PFSK-1 (cell line): ENCODE measurements at regions not wholly inside any gene's neighbourhood (a gene's known extent, or its start where the extent isn't known, plus 50 kb on each side); places are given as distances from the start of the nearest gene placed in this dataset.

Experiments
- FOXP2 ChIP-seq: optimal IDR thresholded peaks from 2 replicates; pipeline ENCODE3; 2011; ENCODE audit warnings: borderline replicate concordance, control low read depth, inconsistent platforms; ENCODE audit not compliant: insufficient read depth; ENCODE audit errors: extremely low read length, extremely low read depth
- POLR2AphosphoS5 ChIP-seq: IDR thresholded peaks from 2 replicates; pipeline ENCODE4 v1.6.1; 2012; ENCODE audit warnings: low read depth, mild to moderate bottlenecking, control low read depth, low read length, moderate library complexity
- SIN3A ChIP-seq: IDR thresholded peaks from 2 replicates; pipeline ENCODE4 v1.6.1; 2012; ENCODE audit warnings: mild to moderate bottlenecking, low read length, moderate library complexity, borderline replicate concordance; ENCODE audit not compliant: insufficient read depth
- TAF1 ChIP-seq: IDR thresholded peaks from 2 replicates; pipeline ENCODE4 v1.6.1; 2012; ENCODE audit warnings: low read length, control low read depth, borderline replicate concordance; ENCODE audit not compliant: insufficient read depth
- TF ChIP-seq, protein P1 (sequence below), 2 experiments: IDR thresholded peaks; 2 replicates each; pipeline versions ENCODE4 v1.6.1 to v1.8.0; 2011 to 2012; ENCODE audit warnings: low read depth in 2 of 2, low read length in 2 of 2, control low read depth in 1 of 2, inconsistent platforms in 1 of 2, mild to moderate bottlenecking in 1 of 2, moderate library complexity in 1 of 2; ENCODE audit not compliant: insufficient read depth in 1 of 2

DNA sequence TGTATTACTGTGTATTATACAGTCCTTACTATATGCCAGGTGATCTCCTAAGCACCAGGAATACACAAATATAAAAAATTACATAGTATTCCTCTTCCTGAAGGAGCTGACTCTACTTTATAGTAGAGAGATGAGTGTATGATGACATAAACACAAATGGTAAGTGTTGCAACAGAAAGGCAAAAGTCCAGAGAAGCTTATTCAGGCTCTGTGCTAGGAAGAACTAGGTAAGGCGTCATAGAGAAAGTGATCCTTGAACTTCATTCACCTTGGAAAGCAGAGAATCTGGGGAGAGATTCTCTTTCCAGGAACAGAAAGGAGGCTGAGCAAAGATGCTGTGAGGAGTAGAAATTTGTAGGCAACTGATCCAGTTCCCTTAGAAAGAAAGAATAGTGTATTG, 115.0 kb upstream of the KCNIP4 start:
- TF ChIP-seq, protein P1, sequence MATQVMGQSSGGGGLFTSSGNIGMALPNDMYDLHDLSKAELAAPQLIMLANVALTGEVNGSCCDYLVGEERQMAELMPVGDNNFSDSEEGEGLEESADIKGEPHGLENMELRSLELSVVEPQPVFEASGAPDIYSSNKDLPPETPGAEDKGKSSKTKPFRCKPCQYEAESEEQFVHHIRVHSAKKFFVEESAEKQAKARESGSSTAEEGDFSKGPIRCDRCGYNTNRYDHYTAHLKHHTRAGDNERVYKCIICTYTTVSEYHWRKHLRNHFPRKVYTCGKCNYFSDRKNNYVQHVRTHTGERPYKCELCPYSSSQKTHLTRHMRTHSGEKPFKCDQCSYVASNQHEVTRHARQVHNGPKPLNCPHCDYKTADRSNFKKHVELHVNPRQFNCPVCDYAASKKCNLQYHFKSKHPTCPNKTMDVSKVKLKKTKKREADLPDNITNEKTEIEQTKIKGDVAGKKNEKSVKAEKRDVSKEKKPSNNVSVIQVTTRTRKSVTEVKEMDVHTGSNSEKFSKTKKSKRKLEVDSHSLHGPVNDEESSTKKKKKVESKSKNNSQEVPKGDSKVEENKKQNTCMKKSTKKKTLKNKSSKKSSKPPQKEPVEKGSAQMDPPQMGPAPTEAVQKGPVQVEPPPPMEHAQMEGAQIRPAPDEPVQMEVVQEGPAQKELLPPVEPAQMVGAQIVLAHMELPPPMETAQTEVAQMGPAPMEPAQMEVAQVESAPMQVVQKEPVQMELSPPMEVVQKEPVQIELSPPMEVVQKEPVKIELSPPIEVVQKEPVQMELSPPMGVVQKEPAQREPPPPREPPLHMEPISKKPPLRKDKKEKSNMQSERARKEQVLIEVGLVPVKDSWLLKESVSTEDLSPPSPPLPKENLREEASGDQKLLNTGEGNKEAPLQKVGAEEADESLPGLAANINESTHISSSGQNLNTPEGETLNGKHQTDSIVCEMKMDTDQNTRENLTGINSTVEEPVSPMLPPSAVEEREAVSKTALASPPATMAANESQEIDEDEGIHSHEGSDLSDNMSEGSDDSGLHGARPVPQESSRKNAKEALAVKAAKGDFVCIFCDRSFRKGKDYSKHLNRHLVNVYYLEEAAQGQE (IDR thresholded peaks at IDR 0.05; ENCODE audit: insufficient read depth in 1 of 2, low read depth in 2 of 2, low read length in 2 of 2): no peak
- TF ChIP-seq FOXP2 (no peak), SIN3A (no peak)

- TF ChIP-seq SIN3A (no peak), TAF1 (no peak), POLR2AphosphoS5 (no peak), FOXP2 (no peak)
- TF ChIP-seq, protein P1 (IDR thresholded peaks at IDR 0.05; ENCODE audit: insufficient read depth in 1 of 2, low read depth in 2 of 2, low read length in 2 of 2): no peak
These were observed 114.1 kb upstream of the KCNIP4 start for GRCh38 chr4:22062676-22063075.

GRCh38 chr4:22055954-22056353, 107.4 kb upstream of the KCNIP4 start:
- TF ChIP-seq, protein P1 (IDR thresholded peaks at IDR 0.05; ENCODE audit: insufficient read depth in 1 of 2, low read depth in 2 of 2, low read length in 2 of 2): no peak
- TF ChIP-seq FOXP2 (no peak), SIN3A (no peak), TAF1 (no peak), POLR2AphosphoS5 (no peak)

DNA sequence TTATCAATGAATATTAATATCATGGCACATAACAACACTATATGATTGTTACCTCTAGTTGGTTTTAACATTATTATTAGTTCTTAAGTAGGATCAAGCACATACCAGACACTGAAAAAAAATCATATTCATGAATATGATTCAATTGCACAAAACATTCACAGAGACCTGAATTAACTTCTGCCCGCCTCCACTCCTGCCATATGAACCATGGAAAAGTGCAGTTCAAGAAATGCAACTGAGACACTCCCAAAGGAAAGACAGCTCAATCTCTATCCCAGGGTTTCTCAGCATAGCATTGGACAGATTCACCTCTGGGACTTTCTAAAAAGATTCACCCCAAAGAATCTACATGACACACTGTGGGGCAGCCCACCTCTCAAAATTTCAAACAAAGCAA, 103.5 kb upstream of the KCNIP4 start:
- TF ChIP-seq SIN3A: no peak
- TF ChIP-seq POLR2AphosphoS5: no peak
- no peak for TF ChIP-seq TAF1
- TF ChIP-seq FOXP2: no peak
- TF ChIP-seq, protein P1 (IDR thresholded peaks at IDR 0.05; ENCODE audit: insufficient read depth in 1 of 2, low read depth in 2 of 2, low read length in 2 of 2): no peak

DNA sequence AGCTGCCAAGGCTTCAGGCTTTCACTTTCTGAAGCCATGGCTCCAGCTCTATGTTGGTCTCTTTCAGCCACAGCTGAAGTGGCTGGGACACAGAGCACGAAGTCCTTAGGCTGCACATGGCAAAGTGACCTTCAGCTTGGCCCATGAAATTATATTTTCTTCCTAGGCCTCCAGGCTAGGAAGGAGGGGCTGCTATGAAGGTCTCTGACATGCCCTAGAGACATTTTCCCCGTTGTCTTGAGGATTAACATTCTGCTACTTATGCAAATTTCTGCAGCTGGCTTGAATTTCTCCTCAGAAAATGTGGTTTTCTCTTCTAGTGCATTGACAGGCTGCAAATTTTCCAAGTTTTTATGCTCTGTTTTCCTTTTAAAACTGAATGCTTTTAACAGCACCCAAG, 99.8 kb upstream of the KCNIP4 start:
- TF ChIP-seq FOXP2 (no peak), TAF1 (no peak), SIN3A (no peak), POLR2AphosphoS5 (no peak)
- TF ChIP-seq, protein P1 (IDR thresholded peaks at IDR 0.05; ENCODE audit: insufficient read depth in 1 of 2, low read depth in 2 of 2, low read length in 2 of 2): no peak
